ENCODE measurements at regions not wholly inside any gene's neighbourhood (a gene's known extent, or its start where the extent isn't known, plus 50 kb on each side); places are given as distances from the start of the nearest gene placed in this dataset.

- no peaks in the 10 kb centered on the region for H3K9me3 Mint-ChIP-seq (ENCODE audit: unreplicated experiment)
- H3K4me1 Mint-ChIP-seq (ENCODE audit: insufficient read depth, unreplicated experiment) = no peaks in the 10 kb centered on the region
- ChIA-PET POLR2A (interaction anchor here (0.6 kb wide), 1 partner anchor 493 kb away, joined by 3 read pairs; no protein-coding TSS in a partner anchor), CTCF (interaction anchor here (1.1 to 2.9 kb wide), 2 partner anchors 9 to 136 kb away, joined by 3 to 11 read pairs; no protein-coding TSS in a partner anchor)
- no peaks in the 10 kb centered on the region for H3K36me3 Mint-ChIP-seq (ENCODE audit: insufficient read depth, unreplicated experiment)
- H3K27me3 Mint-ChIP-seq (ENCODE audit: insufficient read depth, unreplicated experiment) = peaks cover 61% of the 10 kb centered on the region
- intact Hi-C loops (cut with micrococcal nuclease) = no loop called here
- no peak overlapping the region for H3K27ac Mint-ChIP-seq (ENCODE audit: low read depth, unreplicated experiment)
- BruUV-seq (replicated peaks) = no TSS peak
- DNase-seq (ENCODE audit: unreplicated experiment) = no peak
- TF ChIP-seq CTCF (IDR thresholded peaks at IDR 0.05; ENCODE audit: unreplicated experiment) = no peak
- H3K4me3 Mint-ChIP-seq (ENCODE audit: unreplicated experiment) = no peak overlapping the region
Measured at GRCh38 chr9:7545371-7546165, 254.0 kb downstream of the DMAC1 start.

GRCh38 chr9:7542693-7543092, 256.9 kb downstream of the DMAC1 start:
- BruUV-seq (replicated peaks) = no TSS peak
- no peaks in the 10 kb centered on the region for H3K36me3 Mint-ChIP-seq (ENCODE audit: insufficient read depth, unreplicated experiment)
- CTCF ChIA-PET = no interaction called here

GRCh38 chr9:7542126-7542525, 257.5 kb downstream of the DMAC1 start:
- CTCF ChIA-PET = interaction anchor here (4.4 kb wide), 1 partner anchor 141 kb away, joined by 28 read pairs; no protein-coding TSS in a partner anchor

More at GRCh38 chr9:7542693-7543092, 256.9 kb downstream of the DMAC1 start:
- POLR2A ChIA-PET = no interaction called here
- Mint-ChIP-seq H3K4me1 (ENCODE audit: insufficient read depth, unreplicated experiment) (no peaks in the 10 kb centered on the region), H3K27me3 (ENCODE audit: insufficient read depth, unreplicated experiment) (peaks cover 59% of the 10 kb centered on the region), H3K4me3 (ENCODE audit: unreplicated experiment) (no peak overlapping the region), H3K9me3 (ENCODE audit: unreplicated experiment) (no peaks in the 10 kb centered on the region), H3K27ac (ENCODE audit: low read depth, unreplicated experiment) (no peak overlapping the region)
- no peak for TF ChIP-seq CTCF (IDR thresholded peaks at IDR 0.05; ENCODE audit: unreplicated experiment)
- DNase-seq (ENCODE audit: unreplicated experiment) = no peak
- intact Hi-C loops (cut with micrococcal nuclease) = no loop called here

More at GRCh38 chr9:7542126-7542525, 257.5 kb downstream of the DMAC1 start:
- no peak overlapping the region for H3K27ac Mint-ChIP-seq (ENCODE audit: low read depth, unreplicated experiment)
- no peak for TF ChIP-seq CTCF (IDR thresholded peaks at IDR 0.05; ENCODE audit: unreplicated experiment)
- DNase-seq (ENCODE audit: unreplicated experiment) = no peak
- H3K9me3 Mint-ChIP-seq (ENCODE audit: unreplicated experiment) = no peaks in the 10 kb centered on the region
- no TSS peak for BruUV-seq (replicated peaks)
- no peaks in the 10 kb centered on the region for H3K4me1 Mint-ChIP-seq (ENCODE audit: insufficient read depth, unreplicated experiment)
- no peak overlapping the region for H3K4me3 Mint-ChIP-seq (ENCODE audit: unreplicated experiment)
- H3K36me3 Mint-ChIP-seq (ENCODE audit: insufficient read depth, unreplicated experiment) = no peaks in the 10 kb centered on the region
- peaks cover 59% of the 10 kb centered on the region for H3K27me3 Mint-ChIP-seq (ENCODE audit: insufficient read depth, unreplicated experiment)
- intact Hi-C loops (cut with micrococcal nuclease) = no loop called here
- POLR2A ChIA-PET = no interaction called here
